ENCODE measurements at regions not wholly inside any gene's neighbourhood (a gene's known extent, or its start where the extent isn't known, plus 50 kb on each side); places are given as distances from the start of the nearest gene placed in this dataset.

- no peak for TF ChIP-seq CTCF (IDR thresholded peaks at IDR 0.05; ENCODE audit: low read depth, low read length, missing control alignments)
- no peak overlapping the region for H3K4me3 ChIP-seq (replicated peaks; ENCODE audit: low read depth, low read length)
- no peak for DNase-seq (ENCODE audit: extremely low read depth, low read depth)
Observed at GRCh38 chr1:90550626-90551406, 166.3 kb downstream of the BARHL2 start.

GRCh38 chr1:90544356-90544755 is 172.7 kb downstream of the BARHL2 start:
- no peak for TF ChIP-seq CTCF (IDR thresholded peaks at IDR 0.05; ENCODE audit: low read depth, low read length, missing control alignments)
- H3K4me3 ChIP-seq (replicated peaks; ENCODE audit: low read depth, low read length): no peak overlapping the region
- DNase-seq (ENCODE audit: extremely low read depth, low read depth): no peak

- no peak for DNase-seq (ENCODE audit: extremely low read depth, low read depth)
- H3K4me3 ChIP-seq (replicated peaks; ENCODE audit: low read depth, low read length): no peak overlapping the region
- TF ChIP-seq CTCF (IDR thresholded peaks at IDR 0.05; ENCODE audit: low read depth, low read length, missing control alignments): no peak
Observed at GRCh38 chr1:90537606-90538362, 179.3 kb downstream of the BARHL2 start.

GRCh38 chr1:90534663-90535295 is 182.3 kb downstream of the BARHL2 start:
- DNase-seq (ENCODE audit: extremely low read depth, low read depth): no peak
- TF ChIP-seq CTCF (IDR thresholded peaks at IDR 0.05; ENCODE audit: low read depth, low read length, missing control alignments): no peak
- H3K4me3 ChIP-seq (replicated peaks; ENCODE audit: low read depth, low read length): no peak overlapping the region

GRCh38 chr1:90534116-90534515 is 183.0 kb downstream of the BARHL2 start:
- DNase-seq (ENCODE audit: extremely low read depth, low read depth): no peak
- H3K4me3 ChIP-seq (replicated peaks; ENCODE audit: low read depth, low read length): no peak overlapping the region
- no peak for TF ChIP-seq CTCF (IDR thresholded peaks at IDR 0.05; ENCODE audit: low read depth, low read length, missing control alignments)

- no peak for DNase-seq (ENCODE audit: extremely low read depth, low read depth)
- no peak for TF ChIP-seq CTCF (IDR thresholded peaks at IDR 0.05; ENCODE audit: low read depth, low read length, missing control alignments)
- H3K4me3 ChIP-seq (replicated peaks; ENCODE audit: low read depth, low read length): no peak overlapping the region
Observed at GRCh38 chr1:90526954-90527353, 190.1 kb downstream of the BARHL2 start.

Measured in HFF-Myc (cell line).